WTC11 (cell line): ENCODE measurements at regions not wholly inside any gene's neighbourhood (a gene's known extent, or its start where the extent isn't known, plus 50 kb on each side); places are given as distances from the start of the nearest gene placed in this dataset.

ENCODE experiments used
- ATAC-seq: fragments of 200-7000 bp; cut with Tn5 transposase; 2 replicates; pipeline ENCODE4 v1.10.0; 2021; ENCODE audit warnings: mild to moderate bottlenecking, moderate library complexity
- CTCF ChIA-PET: fragments of 300-600 bp; sonication (Branson Sonifier 250); formaldehyde crosslinking; loops from one replicate; lab custom pipeline; 2021; ENCODE audit warnings: antibody characterized with exemption; lab: Charles Lee
- POLR2A ChIA-PET: fragments of 350-600 bp; sonication (Branson Sonifier 250); formaldehyde crosslinking; loops from one replicate; lab custom pipeline; 2021; ENCODE audit warnings: antibody characterized with exemption; lab: Charles Lee
- DNase-seq: peaks from one replicate; pipeline ENCODE4 v3.0.0; 2021; ENCODE audit warnings: low spot score
- H3K27ac Mint-ChIP-seq: 2 replicates; pipeline ENCODE4 v1.8.0; 2021; ENCODE audit warnings: mixed read lengths
- H3K27me3 Mint-ChIP-seq: 2 replicates; pipeline ENCODE4 v1.8.0; 2021; ENCODE audit warnings: low read depth, mild to moderate bottlenecking, moderate library complexity, mixed read lengths
- H3K36me3 Mint-ChIP-seq: 2 replicates; pipeline ENCODE4 v1.8.0; 2021; ENCODE audit warnings: mixed read lengths
- H3K4me1 Mint-ChIP-seq: 2 replicates; pipeline ENCODE4 v1.8.0; 2022; ENCODE audit warnings: mixed read lengths
- H3K4me3 Mint-ChIP-seq: 2 replicates; pipeline ENCODE4 v1.8.0; 2021; ENCODE audit warnings: mild to moderate bottlenecking, moderate library complexity, mixed read lengths
- H3K9me3 Mint-ChIP-seq: 2 replicates; pipeline ENCODE4 v1.8.0; 2021; ENCODE audit warnings: mixed read lengths
- AFF4 ChIP-seq: sonication (generic); formaldehyde crosslinking; IDR thresholded peaks from 2 replicates; pipeline ENCODE4 v1.8.1; 2023; ENCODE audit warnings: mild to moderate bottlenecking, missing genetic modification reagents, borderline replicate concordance
- ATF3 ChIP-seq: sonication (generic); formaldehyde crosslinking; conservative IDR thresholded peaks from 2 replicates; pipeline ENCODE4 v1.8.1; 2022; ENCODE audit warnings: mild to moderate bottlenecking, missing genetic modification reagents
- CBFB ChIP-seq: sonication (generic); formaldehyde crosslinking; IDR thresholded peaks from 2 replicates; pipeline ENCODE4 v1.8.1; 2022; ENCODE audit warnings: mild to moderate bottlenecking, low read depth, missing genetic modification reagents
- CDX4 ChIP-seq: fragments of 250-450 bp; sonication (Bioruptor Pico); IDR thresholded peaks from 2 replicates; pipeline ENCODE4 v1.9.0; 2021; ENCODE audit warnings: moderate library complexity, mild to moderate bottlenecking, inconsistent platforms, borderline replicate concordance
- CREM ChIP-seq: sonication (generic); formaldehyde crosslinking; IDR thresholded peaks from 2 replicates; pipeline ENCODE4 v1.8.1; 2022; ENCODE audit warnings: mild to moderate bottlenecking, missing genetic modification reagents, moderate library complexity
- CTCF ChIP-seq: fragments of 200-600 bp; IDR thresholded peaks from 2 replicates; pipeline ENCODE4 v1.8.0; 2022; ENCODE audit warnings: antibody characterized with exemption
- GABPB1 ChIP-seq: sonication (generic); formaldehyde crosslinking; IDR thresholded peaks from 2 replicates; pipeline ENCODE4 v1.8.1; 2023; ENCODE audit warnings: mild to moderate bottlenecking, missing genetic modification reagents
- IRF2 ChIP-seq: sonication (generic); formaldehyde crosslinking; IDR thresholded peaks from 2 replicates; pipeline ENCODE4 v1.8.0; 2022; ENCODE audit warnings: low read depth, missing genetic modification reagents, borderline replicate concordance
- JUN ChIP-seq: sonication (generic); formaldehyde crosslinking; IDR thresholded peaks from 2 replicates; pipeline ENCODE4 v1.8.0; 2023; ENCODE audit warnings: mild to moderate bottlenecking, missing genetic modification reagents
- KAT7 ChIP-seq: sonication (generic); formaldehyde crosslinking; IDR thresholded peaks from 2 replicates; pipeline ENCODE4 v1.8.1; 2023; ENCODE audit warnings: missing genetic modification reagents, mild to moderate bottlenecking, borderline replicate concordance
- MLX ChIP-seq: sonication (generic); formaldehyde crosslinking; IDR thresholded peaks from 2 replicates; pipeline ENCODE4 v1.8.1; 2023; ENCODE audit warnings: mild to moderate bottlenecking, missing genetic modification reagents, moderate library complexity
- NR2C2 ChIP-seq: sonication (generic); formaldehyde crosslinking; IDR thresholded peaks from 2 replicates; pipeline ENCODE4 v1.8.0; 2022; ENCODE audit warnings: mild to moderate bottlenecking, missing genetic modification reagents
- OVOL2 ChIP-seq: fragments of 250-450 bp; sonication (Bioruptor Pico); IDR thresholded peaks from 2 replicates; pipeline ENCODE4 v1.9.0; 2021; ENCODE audit warnings: mild to moderate bottlenecking, borderline replicate concordance
- RORB ChIP-seq: fragments of 250-450 bp; sonication (Bioruptor Pico); IDR thresholded peaks from 2 replicates; pipeline ENCODE4 v1.9.0; 2021; ENCODE audit warnings: mild to moderate bottlenecking
- TEAD1 ChIP-seq: sonication (generic); formaldehyde crosslinking; IDR thresholded peaks from 2 replicates; pipeline ENCODE4 v1.8.0; 2022; ENCODE audit warnings: mild to moderate bottlenecking, missing genetic modification reagents
- TEAD4 ChIP-seq: sonication (generic); formaldehyde crosslinking; IDR thresholded peaks from 2 replicates; pipeline ENCODE4 v1.8.0; 2022; ENCODE audit warnings: mild to moderate bottlenecking, missing genetic modification reagents
- TP53 ChIP-seq: sonication (generic); formaldehyde crosslinking; IDR thresholded peaks from 2 replicates; pipeline ENCODE4 v1.8.1; 2023; ENCODE audit warnings: mild to moderate bottlenecking, missing genetic modification reagents
- ZBTB21 ChIP-seq: sonication (generic); formaldehyde crosslinking; IDR thresholded peaks from 2 replicates; pipeline ENCODE4 v1.8.1; 2023; ENCODE audit warnings: mild to moderate bottlenecking, missing genetic modification reagents, borderline replicate concordance
- ZNF232 ChIP-seq: sonication (generic); formaldehyde crosslinking; IDR thresholded peaks from 2 replicates; pipeline ENCODE4 v1.8.0; 2022; ENCODE audit warnings: mild to moderate bottlenecking, missing genetic modification reagents
- ZNF263 ChIP-seq: sonication (generic); formaldehyde crosslinking; IDR thresholded peaks from 2 replicates; pipeline ENCODE4 v1.8.1; 2022; ENCODE audit warnings: low read depth, mild to moderate bottlenecking, moderate library complexity, missing genetic modification reagents
- ZNF317 ChIP-seq: sonication (generic); formaldehyde crosslinking; IDR thresholded peaks from 2 replicates; pipeline ENCODE4 v1.8.1; 2023; ENCODE audit warnings: low read depth, mild to moderate bottlenecking, moderate library complexity, missing genetic modification reagents, borderline replicate concordance
- ZNF425 ChIP-seq: fragments of 250-450 bp; sonication (Bioruptor Pico); conservative IDR thresholded peaks from 2 replicates; pipeline ENCODE4 v1.9.0; 2021; ENCODE audit warnings: mild to moderate bottlenecking

GRCh38 chr14:32254952-32255679 lies 52.0 kb upstream of the RNU6-8 start:
- Mint-ChIP-seq H3K27me3 (no peaks in the 10 kb centered on the region), H3K4me3 (no peak overlapping the region), H3K9me3 (no peaks in the 10 kb centered on the region), H3K27ac (no peak overlapping the region), H3K4me1 (peaks cover 10% of the 10 kb centered on the region), H3K36me3 (no peaks in the 10 kb centered on the region)
- ATAC-seq (peak; percentile 91), DNase-seq (peak; percentile 68)
- ChIA-PET POLR2A (interaction anchor here (0.6 to 1.4 kb wide), 3 partner anchors 128 to 179 kb away, joined by 3 to 4 read pairs (median 3); partner anchors contain the start of gene ARHGAP5), CTCF (interaction anchor here (0.5 to 2.5 kb wide), 31 partner anchors 8 to 1706 kb away, joined by 3 to 26 read pairs (median 4); partner anchors contain the start of genes ARHGAP5, HEATR5A and RNU6-8)
- TF ChIP-seq ZNF263 (CRISPR knock-in tag) (no peak), CDX4 (CRISPR knock-in tag) (no peak), RORB (CRISPR knock-in tag) (no peak), GABPB1 (CRISPR knock-in tag) (peak; percentile 35; the same call in 1 of the 2 replicates), IRF2 (no peak), ZBTB21 (CRISPR knock-in tag) (no peak), CTCF (peak; percentile 49; the same call in 1 of the 2 replicates), ZNF232 (no peak), ATF3 (no peak), AFF4 (CRISPR knock-in tag) (no peak), KAT7 (CRISPR knock-in tag) (no peak)

- TF ChIP-seq MLX (CRISPR knock-in tag) (no peak), CDX4 (CRISPR knock-in tag) (no peak), ZNF317 (CRISPR knock-in tag) (no peak), ZNF425 (no peak), TP53 (CRISPR knock-in tag) (no peak), RORB (CRISPR knock-in tag) (no peak), NR2C2 (CRISPR knock-in tag) (no peak), CREM (no peak), CBFB (no peak), TEAD1 (CRISPR knock-in tag) (no peak), OVOL2 (CRISPR knock-in tag) (no peak), JUN (CRISPR knock-in tag) (no peak), TEAD4 (no peak)
- ATAC-seq (no peak), DNase-seq (no peak)
- Mint-ChIP-seq H3K27ac (peak overlapping the region; percentile 45; the same call in 1 of the 2 replicates), H3K36me3 (no peaks in the 10 kb centered on the region), H3K27me3 (no peaks in the 10 kb centered on the region), H3K4me1 (peaks cover 11% of the 10 kb centered on the region), H3K9me3 (no peaks in the 10 kb centered on the region), H3K4me3 (no peak overlapping the region)
- ChIA-PET POLR2A (no interaction called here), CTCF (no interaction called here)
These were observed 52.7 kb upstream of the RNU6-8 start for GRCh38 chr14:32255789-32256188.
